ENCODE measurements at regions not wholly inside any gene's neighbourhood (a gene's known extent, or its start where the extent isn't known, plus 50 kb on each side); places are given as distances from the start of the nearest gene placed in this dataset.
"Not testable (repeated sequence)": the region's sequence is repeated elsewhere in the genome, so short reads cannot be mapped to it uniquely, and the experiment has no call there.

DNA sequence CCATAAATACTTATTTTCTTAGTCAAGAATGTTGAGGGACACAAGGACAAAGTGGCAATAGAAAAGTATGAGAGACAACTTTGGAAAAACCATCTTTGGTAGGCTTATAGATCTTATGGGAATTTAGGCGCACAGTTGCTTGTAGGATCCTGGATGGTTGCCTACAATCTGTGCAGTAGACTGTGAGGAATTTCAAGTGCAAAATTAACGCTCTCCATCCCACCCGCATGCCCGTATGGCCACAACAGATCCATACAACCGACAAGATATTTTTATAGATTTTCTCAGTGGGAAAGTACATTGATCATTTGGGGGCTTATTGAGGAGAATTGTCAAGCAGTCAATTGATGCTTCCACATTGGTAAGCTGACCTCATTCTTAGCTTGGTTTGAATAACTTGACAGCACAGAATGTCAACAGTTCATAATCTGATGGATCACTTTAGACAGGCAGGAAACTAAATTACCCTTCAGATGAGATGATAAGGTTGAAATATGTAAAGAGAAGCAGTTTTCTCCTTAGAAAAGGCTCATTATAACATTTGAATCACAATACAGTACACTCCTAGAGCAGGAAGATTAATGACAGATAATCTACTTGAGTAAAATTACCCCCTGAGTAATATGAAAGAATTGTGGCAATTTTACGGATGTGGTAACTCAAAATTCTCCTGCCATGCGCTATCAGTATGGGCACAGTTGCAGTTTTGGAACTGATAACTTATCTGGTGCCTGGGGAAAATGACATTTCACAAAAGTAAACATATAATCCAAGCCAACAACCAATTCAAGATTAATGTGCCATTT, 479.7 kb downstream of the KIF20B start:
- no peak for DNase-seq (ENCODE audit: low read depth in 2 of 2)

- DNase-seq (ENCODE audit: low read depth in 2 of 2): no peak
Measured at GRCh38 chr10:90192825-90193224, 491.4 kb downstream of the KIF20B start.

GRCh38 chr10:90193240-90193985, 492.0 kb downstream of the KIF20B start:
- no peak for DNase-seq (ENCODE audit: low read depth in 2 of 2)

DNA sequence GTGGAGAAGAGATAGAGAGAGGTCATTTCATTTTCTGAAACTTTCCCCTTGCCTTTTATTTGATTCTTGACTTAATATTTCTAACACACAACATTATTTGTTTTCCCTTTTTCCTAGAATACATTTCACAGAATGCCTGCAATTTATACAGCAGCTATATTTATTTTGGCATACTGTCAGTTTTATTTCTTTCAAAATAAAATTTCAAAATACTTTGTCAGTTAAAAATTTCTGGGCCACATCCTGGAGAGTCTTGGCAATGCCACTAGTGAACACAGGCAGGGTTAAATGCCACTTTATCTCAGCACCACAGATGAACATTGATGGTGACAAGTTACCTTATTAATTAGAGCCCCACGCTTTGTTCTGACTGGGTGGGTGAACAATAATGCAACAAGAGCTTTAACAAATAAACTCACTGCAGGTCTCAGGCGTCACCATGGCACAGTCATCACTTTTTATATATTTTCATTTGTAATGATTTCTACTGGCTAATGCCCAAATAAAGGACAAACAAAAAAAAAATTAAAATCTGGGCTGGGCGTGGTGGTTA, 494.0 kb downstream of the KIF20B start:
- no peak for DNase-seq (ENCODE audit: low read depth in 2 of 2)

GRCh38 chr10:90197766-90198165, 496.4 kb downstream of the KIF20B start:
- no peak for DNase-seq (ENCODE audit: low read depth in 2 of 2)

DNA sequence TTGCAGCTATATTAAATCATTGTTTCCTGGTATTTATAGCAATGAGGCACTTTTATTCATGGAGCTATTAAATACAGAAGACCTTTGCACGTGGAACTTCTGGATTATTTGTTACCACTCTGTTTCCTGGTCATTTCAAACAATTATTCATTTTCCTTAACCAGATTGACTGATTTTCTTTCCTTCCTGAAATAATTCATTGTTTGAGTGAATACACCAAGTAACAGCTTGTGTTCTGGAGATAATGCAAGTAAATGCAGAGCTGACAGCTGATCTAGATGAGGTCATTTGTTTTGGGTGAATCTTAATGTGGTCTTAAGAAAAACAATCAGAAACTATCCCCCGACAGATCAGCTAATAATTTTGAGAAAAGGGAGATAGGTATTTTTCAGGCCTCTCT, 497.7 kb downstream of the KIF20B start:
- no peak for DNase-seq (ENCODE audit: low read depth in 2 of 2)

GRCh38 chr10:90199513-90199912, 498.1 kb downstream of the KIF20B start:
- no peak for DNase-seq (ENCODE audit: low read depth in 2 of 2)

- DNase-seq (ENCODE audit: low read depth in 2 of 2): no peak
Measured at GRCh38 chr10:90204131-90204955, 503.0 kb downstream of the KIF20B start.

DNA sequence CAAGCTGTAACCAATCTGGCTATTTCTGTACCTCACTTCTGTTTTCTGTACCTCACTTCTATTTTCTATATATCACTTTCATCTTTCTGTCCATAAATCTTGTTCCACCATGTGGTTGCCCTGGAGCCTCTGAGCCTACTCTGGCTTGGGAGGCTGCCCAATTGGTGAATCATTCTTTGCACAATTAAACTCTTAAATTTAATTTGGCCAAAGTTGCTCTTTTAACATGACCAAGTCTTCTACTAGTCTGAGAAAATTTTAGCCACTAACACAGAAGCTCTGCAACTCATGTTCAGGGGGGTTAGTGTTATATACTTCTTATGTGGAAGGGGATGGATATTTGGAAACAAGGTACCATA, 503.5 kb downstream of the KIF20B start:
- no peak for DNase-seq (ENCODE audit: low read depth in 2 of 2)

DNA sequence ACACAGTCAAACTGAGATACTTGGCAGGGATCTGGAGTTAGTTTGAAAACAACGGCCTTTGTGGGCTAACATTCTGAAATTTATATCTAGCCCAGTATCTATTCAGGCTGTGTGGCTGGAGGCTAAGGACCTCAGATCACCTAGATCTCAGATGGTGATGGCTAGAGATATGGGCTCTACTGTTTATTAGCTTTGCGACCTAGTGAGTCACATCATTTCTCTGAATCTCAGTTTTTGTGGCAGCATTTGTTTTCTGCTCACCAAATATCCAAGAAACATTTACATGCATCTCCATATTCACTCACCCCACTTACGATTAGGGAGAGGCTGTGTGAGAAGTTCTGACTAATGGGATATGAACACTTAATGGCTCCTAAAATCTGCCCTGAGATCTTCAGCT, 503.9 kb downstream of the KIF20B start:
- no peak for DNase-seq (ENCODE audit: low read depth in 2 of 2)

DNA sequence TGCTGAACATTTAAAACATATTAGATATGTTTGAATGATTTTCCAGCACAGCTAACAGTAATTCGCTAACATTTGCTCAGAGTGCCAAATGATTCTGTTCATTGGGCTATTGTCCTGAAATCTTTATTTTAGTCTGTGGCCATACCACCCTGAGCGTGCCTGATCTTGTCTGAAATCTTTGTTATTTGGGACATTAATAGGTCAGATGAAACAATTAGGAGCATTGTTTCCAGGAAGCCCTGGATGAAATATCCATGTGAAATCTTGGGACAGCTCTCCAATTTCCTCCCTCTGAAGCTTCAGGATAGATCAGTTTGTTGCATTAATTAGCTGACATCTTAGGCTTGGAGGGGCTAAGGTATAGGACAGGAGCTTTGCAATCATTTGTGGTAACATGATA, 512.0 kb downstream of the KIF20B start:
- DNase-seq (ENCODE audit: low read depth in 2 of 2): no peak

GRCh38 chr10:90218846-90219245, 517.5 kb downstream of the KIF20B start:
- DNase-seq (ENCODE audit: low read depth in 2 of 2): no peak

GRCh38 chr10:90222372-90222771, 521.0 kb downstream of the KIF20B start:
- no peak for DNase-seq (ENCODE audit: low read depth in 2 of 2)

DNA sequence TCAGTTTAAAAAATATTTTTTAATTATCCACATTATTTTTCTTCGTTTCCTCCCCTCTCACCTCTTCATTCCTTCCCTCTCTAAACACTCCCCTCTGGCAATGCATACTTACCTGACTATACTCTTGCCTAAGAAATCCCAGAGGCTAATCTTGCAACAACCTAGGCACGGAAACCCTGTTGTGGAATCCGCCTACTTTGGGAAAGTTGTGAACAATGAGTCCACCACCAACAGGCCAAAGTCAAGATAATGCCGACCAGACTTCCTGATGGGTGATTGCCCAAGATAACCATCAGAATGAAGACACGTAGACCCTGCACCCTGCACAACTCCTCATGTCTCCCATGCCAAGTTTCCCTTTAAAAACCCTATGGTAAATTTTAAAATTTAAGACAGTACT, 521.5 kb downstream of the KIF20B start:
- DNase-seq (ENCODE audit: low read depth in 2 of 2): no peak

DNA sequence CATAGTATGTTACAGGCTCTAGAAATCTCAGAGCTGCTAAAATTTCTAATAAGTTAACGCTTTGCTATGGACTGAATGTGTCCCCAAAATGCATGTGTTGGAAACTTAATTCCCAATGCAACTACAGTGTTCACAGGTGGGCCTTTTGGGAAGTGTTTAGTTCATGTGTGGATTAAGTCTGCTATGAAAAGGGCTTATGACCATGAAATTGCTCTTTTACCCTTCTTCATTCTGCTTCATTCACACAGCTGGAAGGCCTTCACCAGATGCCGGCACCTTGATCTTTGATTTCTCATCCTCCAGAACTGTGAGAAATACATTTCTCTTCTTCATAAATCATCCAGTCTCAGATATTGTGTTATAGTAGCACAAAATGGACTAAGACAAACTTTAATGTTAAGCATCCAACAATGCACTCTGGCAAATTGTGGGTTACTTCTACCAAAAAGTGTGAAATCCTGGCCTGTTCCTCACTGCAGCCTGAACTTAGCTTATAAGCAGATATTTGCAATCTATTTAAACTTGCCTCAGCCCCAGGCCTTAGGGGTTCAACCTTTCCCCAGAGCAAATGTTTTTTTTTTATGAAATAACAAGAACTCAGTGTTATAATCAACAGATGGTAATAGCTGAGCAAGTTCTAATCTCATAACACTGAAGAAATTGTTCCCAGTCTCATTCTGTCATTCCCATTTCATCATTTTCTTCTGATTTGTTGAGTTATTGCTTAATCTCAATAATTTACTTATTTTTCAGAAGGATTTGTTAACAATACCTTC, 523.6 kb downstream of the KIF20B start:
- DNase-seq (ENCODE audit: low read depth in 2 of 2): no peak

DNA sequence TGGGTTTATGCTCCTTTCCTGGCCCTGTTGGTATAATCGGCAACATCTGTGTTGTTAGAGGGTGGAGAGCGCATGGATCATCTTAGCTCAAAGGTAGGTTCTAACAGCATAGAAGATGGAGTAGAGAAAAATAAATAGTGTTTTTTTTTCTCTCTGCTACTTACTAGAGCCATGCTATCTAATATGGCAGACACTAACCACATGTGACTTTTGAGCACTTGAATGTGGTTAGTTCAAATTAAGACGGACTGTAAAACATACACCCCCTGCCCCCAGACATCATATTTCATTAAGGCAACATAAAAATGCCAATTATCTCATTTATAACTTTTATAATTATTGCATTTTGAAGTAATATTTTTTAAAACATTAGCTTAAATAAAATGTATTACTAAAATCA, 525.1 kb downstream of the KIF20B start:
- DNase-seq (ENCODE audit: low read depth in 2 of 2): no peak

DNA sequence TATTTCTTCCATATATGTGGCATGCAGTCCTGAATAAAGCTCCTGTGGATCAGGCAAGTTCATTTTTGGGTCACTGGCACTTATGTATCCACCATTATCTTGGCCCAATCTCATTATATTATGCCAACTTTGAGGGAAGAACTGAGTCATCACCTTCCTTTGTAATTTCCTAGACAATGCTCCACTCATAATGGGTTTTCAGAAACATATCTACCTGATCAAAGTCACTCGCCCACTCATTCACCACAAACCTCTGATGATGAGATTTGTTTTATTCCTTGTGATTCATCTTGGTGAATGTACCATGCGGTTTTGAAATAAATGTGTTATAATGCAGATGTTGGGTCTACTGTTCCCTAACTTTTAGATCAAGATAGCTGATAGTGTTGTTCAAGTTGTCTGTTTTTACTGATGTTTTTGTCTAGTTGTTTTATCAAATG, 525.8 kb downstream of the KIF20B start:
- no peak for DNase-seq (ENCODE audit: low read depth in 2 of 2)

- no peak for DNase-seq (ENCODE audit: low read depth in 2 of 2)
Measured at GRCh38 chr10:90227786-90228185, 526.4 kb downstream of the KIF20B start.

GRCh38 chr10:90229486-90229885, 528.1 kb downstream of the KIF20B start:
- no peak for DNase-seq (ENCODE audit: low read depth in 2 of 2)

DNA sequence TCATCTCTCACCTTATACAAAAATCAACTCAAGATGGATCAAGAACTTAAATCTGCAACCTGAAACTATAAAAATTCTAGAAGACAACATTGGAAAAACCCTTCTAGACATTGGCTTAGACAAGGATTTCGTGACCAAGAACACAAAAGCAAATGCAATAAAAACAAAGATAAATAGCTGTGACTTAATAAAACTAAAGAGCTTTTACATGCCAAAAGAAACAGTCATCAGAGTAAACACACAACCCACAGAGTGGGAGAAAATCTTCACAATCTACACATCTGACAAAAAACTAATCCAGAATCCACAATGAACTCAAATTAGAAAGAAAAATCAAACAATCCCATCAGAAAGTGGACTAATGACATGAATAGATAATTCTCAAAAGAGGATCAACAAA, 532.4 kb downstream of the KIF20B start:
- DNase-seq (ENCODE audit: low read depth in 2 of 2): not testable (repeated sequence)

DNA sequence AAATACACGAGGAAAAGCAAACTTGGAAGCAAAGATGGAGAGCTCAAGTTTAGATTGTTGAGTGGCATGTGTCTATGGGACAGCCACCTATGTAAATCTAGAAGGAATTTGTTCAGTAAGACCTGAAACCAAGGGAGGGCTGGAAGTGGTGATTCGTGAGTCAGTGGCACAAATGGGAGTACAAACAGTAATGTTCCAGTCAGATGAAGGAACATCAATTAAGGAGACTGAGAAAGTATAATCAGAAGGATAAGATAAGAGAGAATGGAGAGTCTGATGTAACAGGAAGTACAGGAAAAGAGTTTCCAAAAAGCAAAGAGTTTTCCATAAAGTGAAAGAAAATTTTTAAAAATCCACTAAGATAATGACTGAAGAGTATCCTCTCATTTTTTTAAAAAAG, 544.2 kb downstream of the KIF20B start:
- no peak for DNase-seq (ENCODE audit: low read depth in 2 of 2)
